ENCODE measurements at regions not wholly inside any gene's neighbourhood (a gene's known extent, or its start where the extent isn't known, plus 50 kb on each side); places are given as distances from the start of the nearest gene placed in this dataset.
A peak's percentile ranks its signal among the peaks of the same experiment; 100 is the strongest.

GRCh38 chr7:54964136-54964535, 54.7 kb upstream of the EGFR start:
- DNase-seq (ENCODE audit: low read depth): no peak

GRCh38 chr7:54967377-54967776, 51.4 kb upstream of the EGFR start:
- H3K4me3 ChIP-seq (ENCODE audit: low read depth, low read length): no peak overlapping the region
- peak; percentile 96 for DNase-seq (ENCODE audit: low read depth)
- no peak for TF ChIP-seq CTCF (IDR thresholded peaks at IDR 0.05; ENCODE audit: insufficient read depth, low read length, poor library complexity, severe bottlenecking)
- no peaks in the 10 kb centered on the region for H3K36me3 ChIP-seq (ENCODE audit: control insufficient read depth, insufficient read depth, low read length)
- H3K27me3 ChIP-seq (ENCODE audit: control insufficient read depth, insufficient read depth, low read length): no peaks in the 10 kb centered on the region

More at GRCh38 chr7:54964136-54964535, 54.7 kb upstream of the EGFR start:
- TF ChIP-seq CTCF (IDR thresholded peaks at IDR 0.05; ENCODE audit: insufficient read depth, low read length, poor library complexity, severe bottlenecking): no peak
- H3K36me3 ChIP-seq (ENCODE audit: control insufficient read depth, insufficient read depth, low read length): no peaks in the 10 kb centered on the region
- no peaks in the 10 kb centered on the region for H3K27me3 ChIP-seq (ENCODE audit: control insufficient read depth, insufficient read depth, low read length)
- H3K4me3 ChIP-seq (ENCODE audit: low read depth, low read length): no peak overlapping the region

GRCh38 chr7:54968018-54968417, 50.8 kb upstream of the EGFR start:
- DNase-seq (ENCODE audit: low read depth): no peak
- H3K36me3 ChIP-seq (ENCODE audit: control insufficient read depth, insufficient read depth, low read length): no peaks in the 10 kb centered on the region
- H3K27me3 ChIP-seq (ENCODE audit: control insufficient read depth, insufficient read depth, low read length): no peaks in the 10 kb centered on the region
- no peak overlapping the region for H3K4me3 ChIP-seq (ENCODE audit: low read depth, low read length)
- TF ChIP-seq CTCF (IDR thresholded peaks at IDR 0.05; ENCODE audit: insufficient read depth, low read length, poor library complexity, severe bottlenecking): no peak
